DND-41 (cell line): ENCODE measurements at regions not wholly inside any gene's neighbourhood (a gene's known extent, or its start where the extent isn't known, plus 50 kb on each side); places are given as distances from the start of the nearest gene placed in this dataset.

ENCODE experiments used
- ATAC-seq: fragments of 200-7000 bp; cut with Tn5 transposase; 3 replicates; pipeline ENCODE4 v1.9.1; 2021; ENCODE audit warnings: low read depth; ENCODE audit not compliant: insufficient read depth
- DNase-seq: peaks from one replicate; pipeline ENCODE4 v3.0.0-alpha.2; 2020
- H2AFZ ChIP-seq: 2 replicates; pipeline ENCODE4 v1.6.0; 2012; ENCODE audit warnings: low read depth, low read length
- H3K27ac ChIP-seq: 2 replicates; pipeline ENCODE4 v1.5.1; 2012; ENCODE audit warnings: low read length, inconsistent platforms
- H3K27me3 ChIP-seq: fragments of 200-600 bp; sonication (generic); 2 replicates; pipeline ENCODE4 v1.6.0; 2012; ENCODE audit warnings: low read length, mild to moderate bottlenecking, inconsistent platforms; ENCODE audit not compliant: insufficient read depth, poor library complexity
- H3K36me3 ChIP-seq: 2 replicates; pipeline ENCODE4 v1.5.1; 2012; ENCODE audit warnings: low read length, inconsistent platforms; ENCODE audit not compliant: insufficient read depth
- H3K4me1 ChIP-seq: 2 replicates; pipeline ENCODE4 v1.5.1; 2012; ENCODE audit warnings: mild to moderate bottlenecking, low read length; ENCODE audit not compliant: insufficient read depth
- H3K4me2 ChIP-seq: 2 replicates; pipeline ENCODE4 v1.6.0; 2012; ENCODE audit warnings: mild to moderate bottlenecking, moderate library complexity, low read length, inconsistent platforms; ENCODE audit not compliant: insufficient read depth
- H3K4me3 ChIP-seq, 2 experiments: fragments of 200-600 bp in 1 of 2; shearing (Covaris generic) in 1 of 2; 2 replicates each; pipeline ENCODE4 v1.5.1; 2012 to 2016; ENCODE audit warnings: inconsistent platforms in 2 of 2, low read length in 2 of 2, mild to moderate bottlenecking in 2 of 2, low read depth in 1 of 2, moderate library complexity in 1 of 2
- H3K79me2 ChIP-seq: 2 replicates; pipeline ENCODE4 v1.6.0; 2012; ENCODE audit warnings: low read length, inconsistent platforms; ENCODE audit not compliant: insufficient read depth
- H3K9ac ChIP-seq: 2 replicates; pipeline ENCODE4 v1.6.0; 2012; ENCODE audit warnings: low read depth, mild to moderate bottlenecking, inconsistent platforms, low read length, moderate library complexity
- H3K9me3 ChIP-seq: 2 replicates; pipeline ENCODE4 v1.5.1; 2012; ENCODE audit warnings: low read length, moderate library complexity, mild to moderate bottlenecking, inconsistent platforms; ENCODE audit not compliant: insufficient read depth, severe bottlenecking
- H4K20me1 ChIP-seq: 2 replicates; pipeline ENCODE4 v1.6.0; 2012; ENCODE audit warnings: low read length; ENCODE audit not compliant: insufficient read depth
- CTCF ChIP-seq: IDR thresholded peaks from 2 replicates; pipeline ENCODE4 v1.5.1; 2012; ENCODE audit warnings: borderline replicate concordance, low read length, moderate library complexity, mild to moderate bottlenecking; ENCODE audit not compliant: poor library complexity, severe bottlenecking; ENCODE audit errors: extremely low read depth
- EZH2 ChIP-seq: IDR thresholded peaks from 3 replicates; pipeline ENCODE4 v1.6.1; 2012; ENCODE audit warnings: borderline replicate concordance, low read depth, mild to moderate bottlenecking, moderate library complexity, low read length, inconsistent platforms; ENCODE audit not compliant: severe bottlenecking

- H2AFZ ChIP-seq = no peak overlapping the region
- H4K20me1 ChIP-seq = no peaks in the 10 kb centered on the region
- H3K9ac ChIP-seq = no peak overlapping the region
- H3K4me3 ChIP-seq = no peak overlapping the region
- H3K9me3 ChIP-seq = no peaks in the 10 kb centered on the region
- H3K27ac ChIP-seq = no peak overlapping the region
- no peaks in the 10 kb centered on the region for H3K4me1 ChIP-seq
- TF ChIP-seq CTCF (no peak), EZH2 (no peak)
- no peak for DNase-seq
- no peaks in the 10 kb centered on the region for H3K36me3 ChIP-seq
- ATAC-seq = no peak
- no peaks in the 10 kb centered on the region for H3K79me2 ChIP-seq
- H3K4me2 ChIP-seq = no peak overlapping the region
- no peaks in the 10 kb centered on the region for H3K27me3 ChIP-seq
These were observed 1166.0 kb downstream of the UQCRFS1 start for GRCh38 chr19:28046932-28047331.

DNA sequence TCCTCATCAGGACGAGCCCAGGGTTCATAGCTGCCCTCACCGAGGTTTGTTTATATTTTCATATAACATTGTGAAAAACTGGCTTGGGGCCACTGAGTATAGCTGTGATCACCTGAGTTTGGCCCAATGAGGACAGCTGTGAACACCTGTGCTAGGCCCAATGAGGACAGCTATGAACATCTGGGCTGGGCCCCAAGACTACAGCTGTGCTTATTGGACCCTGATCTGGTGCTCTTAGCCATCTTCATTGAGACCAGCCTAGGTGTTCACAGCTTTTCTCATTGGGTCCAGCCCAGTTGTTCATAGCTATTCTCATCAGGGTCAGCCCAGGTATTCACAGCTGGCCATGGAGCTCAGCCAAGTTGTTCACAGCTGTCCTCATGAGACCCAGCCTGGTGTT lies 1167.3 kb downstream of the UQCRFS1 start:
- no peak for TF ChIP-seq CTCF
- no peak for TF ChIP-seq EZH2
- no peaks in the 10 kb centered on the region for H3K9me3 ChIP-seq

DNA sequence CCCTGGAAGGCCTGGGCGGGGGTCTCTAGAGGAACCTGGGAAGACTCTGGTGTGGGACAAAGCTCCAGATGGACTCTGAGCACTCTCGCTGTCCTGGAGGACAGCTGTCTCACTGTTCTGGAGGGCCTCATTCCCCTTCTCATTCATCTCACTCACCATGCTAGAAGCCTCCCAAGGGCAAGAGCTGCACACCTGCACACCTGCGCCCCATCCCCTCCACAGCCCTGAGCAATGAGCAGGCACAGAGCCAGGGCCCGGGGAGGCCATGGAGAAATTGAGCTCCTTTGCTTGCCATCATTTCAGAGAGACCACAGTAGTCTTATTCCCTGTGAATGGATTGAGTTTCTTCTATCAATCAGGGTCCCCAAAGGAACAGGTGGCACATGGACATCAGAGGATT lies 1168.5 kb downstream of the UQCRFS1 start:
- no peak for TF ChIP-seq EZH2
- TF ChIP-seq CTCF = no peak
- Histone ChIP-seq H3K9ac (no peak overlapping the region), H3K79me2 (no peaks in the 10 kb centered on the region), H3K27me3 (no peaks in the 10 kb centered on the region), H3K4me3 (no peak overlapping the region), H3K4me2 (no peak overlapping the region), H3K36me3 (no peaks in the 10 kb centered on the region), H3K27ac (no peak overlapping the region), H3K9me3 (no peaks in the 10 kb centered on the region), H4K20me1 (no peaks in the 10 kb centered on the region), H3K4me1 (no peaks in the 10 kb centered on the region), H2AFZ (no peak overlapping the region)
- ATAC-seq = no peak
- no peak for DNase-seq

More for the DNA sequence above, 1167.3 kb downstream of the UQCRFS1 start:
- no peak overlapping the region for H3K4me3 ChIP-seq
- H3K4me2 ChIP-seq = no peak overlapping the region
- no peaks in the 10 kb centered on the region for H3K4me1 ChIP-seq
- no peak for ATAC-seq
- no peak for DNase-seq
- no peaks in the 10 kb centered on the region for H4K20me1 ChIP-seq
- H2AFZ ChIP-seq = no peak overlapping the region
- no peaks in the 10 kb centered on the region for H3K36me3 ChIP-seq
- no peaks in the 10 kb centered on the region for H3K79me2 ChIP-seq
- no peak overlapping the region for H3K27ac ChIP-seq
- no peaks in the 10 kb centered on the region for H3K27me3 ChIP-seq
- no peak overlapping the region for H3K9ac ChIP-seq

DNA sequence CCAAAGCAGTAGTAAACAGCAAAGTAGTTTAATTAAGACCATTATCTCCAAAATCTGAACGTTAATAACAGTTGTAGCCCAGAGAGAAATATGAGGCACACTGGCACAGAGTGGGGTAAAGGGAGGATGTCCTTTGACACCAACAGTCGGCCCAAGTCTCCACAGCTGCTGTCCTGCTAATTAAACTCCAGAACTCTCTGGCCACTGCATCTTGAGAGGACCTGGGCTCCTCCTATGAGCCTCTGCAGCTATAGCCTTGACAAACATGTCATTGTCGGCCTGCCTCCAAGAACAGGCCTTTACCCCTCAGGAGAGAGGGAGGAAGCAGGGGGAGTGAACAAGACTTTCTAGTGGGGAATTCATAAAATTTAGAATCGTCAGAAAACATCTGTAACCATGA lies 1170.4 kb downstream of the UQCRFS1 start:
- Histone ChIP-seq H3K4me3 (no peak overlapping the region), H4K20me1 (no peaks in the 10 kb centered on the region), H3K4me2 (no peak overlapping the region), H3K4me1 (no peaks in the 10 kb centered on the region), H3K9me3 (no peaks in the 10 kb centered on the region), H3K36me3 (no peaks in the 10 kb centered on the region), H3K9ac (no peak overlapping the region), H3K27me3 (no peaks in the 10 kb centered on the region), H2AFZ (no peak overlapping the region), H3K27ac (no peak overlapping the region), H3K79me2 (no peaks in the 10 kb centered on the region)
- no peak for ATAC-seq
- no peak for DNase-seq
- no peak for TF ChIP-seq CTCF
- TF ChIP-seq EZH2 = no peak
